ENCODE measurements at regions not wholly inside any gene's neighbourhood (a gene's known extent, or its start where the extent isn't known, plus 50 kb on each side); places are given as distances from the start of the nearest gene placed in this dataset.

- Histone ChIP-seq H3K4me1 (no peaks in the 10 kb centered on the region), H3K9me3 (peaks cover 0 to 8% of the 10 kb centered on the region in 2 donors), H3K4me3 (no peak overlapping the region), H3K27me3 (peaks cover 0 to 16% of the 10 kb centered on the region in 2 donors), H3K27ac (no peak overlapping the region), H3K36me3 (no peaks in the 10 kb centered on the region)
- ATAC-seq (peak; percentile 21), DNase-seq (peak in 1 of 4 donors; percentile 48)
- intact Hi-C loops (cut with DNase I): no loop called here
- TF ChIP-seq, protein P1, sequence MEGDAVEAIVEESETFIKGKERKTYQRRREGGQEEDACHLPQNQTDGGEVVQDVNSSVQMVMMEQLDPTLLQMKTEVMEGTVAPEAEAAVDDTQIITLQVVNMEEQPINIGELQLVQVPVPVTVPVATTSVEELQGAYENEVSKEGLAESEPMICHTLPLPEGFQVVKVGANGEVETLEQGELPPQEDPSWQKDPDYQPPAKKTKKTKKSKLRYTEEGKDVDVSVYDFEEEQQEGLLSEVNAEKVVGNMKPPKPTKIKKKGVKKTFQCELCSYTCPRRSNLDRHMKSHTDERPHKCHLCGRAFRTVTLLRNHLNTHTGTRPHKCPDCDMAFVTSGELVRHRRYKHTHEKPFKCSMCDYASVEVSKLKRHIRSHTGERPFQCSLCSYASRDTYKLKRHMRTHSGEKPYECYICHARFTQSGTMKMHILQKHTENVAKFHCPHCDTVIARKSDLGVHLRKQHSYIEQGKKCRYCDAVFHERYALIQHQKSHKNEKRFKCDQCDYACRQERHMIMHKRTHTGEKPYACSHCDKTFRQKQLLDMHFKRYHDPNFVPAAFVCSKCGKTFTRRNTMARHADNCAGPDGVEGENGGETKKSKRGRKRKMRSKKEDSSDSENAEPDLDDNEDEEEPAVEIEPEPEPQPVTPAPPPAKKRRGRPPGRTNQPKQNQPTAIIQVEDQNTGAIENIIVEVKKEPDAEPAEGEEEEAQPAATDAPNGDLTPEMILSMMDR (IDR thresholded peaks at IDR 0.05): no peak
Observed at GRCh38 chr2:128494640-128495321, 176.1 kb upstream of the HS6ST1 start.

- H3K9me3 ChIP-seq: peaks cover 0 to 8% of the 10 kb centered on the region in 2 donors
- no peak overlapping the region for H3K27ac ChIP-seq
- no peak overlapping the region for H3K4me3 ChIP-seq
- intact Hi-C loops (cut with DNase I): no loop called here
- TF ChIP-seq, protein P1 (IDR thresholded peaks at IDR 0.05): no peak
- DNase-seq (no peak), ATAC-seq (no peak)
- no peaks in the 10 kb centered on the region for H3K4me1 ChIP-seq
- no peaks in the 10 kb centered on the region for H3K36me3 ChIP-seq
- peaks cover 0 to 16% of the 10 kb centered on the region in 2 donors for H3K27me3 ChIP-seq
Observed at GRCh38 chr2:128495996-128496547, 177.4 kb upstream of the HS6ST1 start.

GRCh38 chr2:128496700-128497099 is 178.0 kb upstream of the HS6ST1 start:
- intact Hi-C loops (cut with DNase I): no loop called here
- no peak overlapping the region for H3K27ac ChIP-seq
- DNase-seq: no peak
- H3K9me3 ChIP-seq: peaks cover 0 to 8% of the 10 kb centered on the region in 2 donors
- no peak overlapping the region for H3K4me3 ChIP-seq
- no peaks in the 10 kb centered on the region for H3K4me1 ChIP-seq
- TF ChIP-seq, protein P1 (IDR thresholded peaks at IDR 0.05): no peak
- H3K27me3 ChIP-seq: peaks cover 0 to 16% of the 10 kb centered on the region in 2 donors
- no peaks in the 10 kb centered on the region for H3K36me3 ChIP-seq
- no peak for ATAC-seq

DNA sequence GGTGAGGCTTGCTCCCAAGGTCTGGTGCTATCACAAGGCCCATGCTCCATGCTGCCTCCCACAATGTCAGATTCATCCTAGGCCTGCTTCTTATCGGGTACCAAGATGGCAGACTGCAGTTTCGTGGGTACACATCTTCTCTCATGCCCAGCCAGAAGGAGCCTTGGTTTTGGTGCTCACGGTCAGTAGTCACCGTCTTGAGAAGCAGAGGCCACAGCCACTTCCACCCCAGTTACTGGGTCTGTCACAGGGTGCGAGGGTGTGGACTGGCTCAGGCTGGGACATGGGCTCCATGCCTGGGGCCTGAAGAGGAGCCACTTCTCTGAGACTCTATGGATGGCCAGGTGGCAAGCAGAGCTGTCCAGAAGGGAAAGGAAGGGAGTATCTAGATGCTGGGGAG is 178.8 kb upstream of the HS6ST1 start:
- Histone ChIP-seq H3K27ac (no peak overlapping the region), H3K36me3 (no peaks in the 10 kb centered on the region), H3K9me3 (peaks cover 0 to 6% of the 10 kb centered on the region in 2 donors), H3K27me3 (peaks cover 0 to 16% of the 10 kb centered on the region in 2 donors), H3K4me1 (no peaks in the 10 kb centered on the region), H3K4me3 (no peak overlapping the region)
- ATAC-seq (no peak), DNase-seq (no peak)
- intact Hi-C loops (cut with DNase I): no loop called here
- TF ChIP-seq, protein P1 (IDR thresholded peaks at IDR 0.05): no peak

- no peaks in the 10 kb centered on the region for H3K36me3 ChIP-seq
- no peaks in the 10 kb centered on the region for H3K9me3 ChIP-seq
- no peak overlapping the region for H3K4me3 ChIP-seq
- H3K4me1 ChIP-seq: no peaks in the 10 kb centered on the region
- intact Hi-C loops (cut with DNase I): no loop called here
- TF ChIP-seq, protein P1 (IDR thresholded peaks at IDR 0.05): no peak
- no peak overlapping the region for H3K27ac ChIP-seq
- ATAC-seq (no peak), DNase-seq (no peak)
- peaks cover 0 to 12% of the 10 kb centered on the region in 2 donors for H3K27me3 ChIP-seq
Observed at GRCh38 chr2:128498086-128498485, 179.4 kb upstream of the HS6ST1 start.
